ENCODE measurements at regions not wholly inside any gene's neighbourhood (a gene's known extent, or its start where the extent isn't known, plus 50 kb on each side); places are given as distances from the start of the nearest gene placed in this dataset.

- no peak for TF ChIP-seq MYC (IDR thresholded peaks at IDR 0.05; ENCODE audit: low read depth, low read length)
- no peak for TF ChIP-seq MAX (IDR thresholded peaks at IDR 0.05; ENCODE audit: low read depth, low read length)
- no peak for TF ChIP-seq POLR2A (IDR thresholded peaks at IDR 0.05; ENCODE audit: extremely low read depth, insufficient read length)
These were observed 1028.7 kb downstream of the AACS start for GRCh38 chr12:126093908-126094307.
